ENCODE measurements at regions not wholly inside any gene's neighbourhood (a gene's known extent, or its start where the extent isn't known, plus 50 kb on each side); places are given as distances from the start of the nearest gene placed in this dataset.
A peak's percentile ranks its signal among the peaks of the same experiment; 100 is the strongest.

DNA sequence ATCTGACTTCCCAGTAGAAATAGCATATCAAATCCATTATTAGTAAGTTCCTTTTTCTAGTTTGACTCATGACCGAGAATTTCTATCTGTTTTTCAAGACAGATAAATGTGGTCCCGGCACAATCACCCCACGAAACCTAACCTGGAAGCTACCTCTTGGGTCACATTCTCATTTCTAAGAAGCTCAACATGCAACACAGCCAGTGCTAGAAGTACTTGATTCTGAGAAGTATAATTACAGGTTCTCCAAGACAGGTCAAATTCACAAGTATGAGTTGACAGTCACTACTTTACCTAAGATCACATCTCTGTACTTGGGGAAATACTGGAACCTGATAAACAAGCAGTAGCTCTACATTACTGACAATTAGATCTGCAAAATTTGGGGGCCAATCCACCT, 54.0 kb upstream of the PLAC1 start:
- Mint-ChIP-seq H3K9me3 (peaks cover 30% of the 10 kb centered on the region), H3K27ac (no peak overlapping the region), H3K4me3 (no peak overlapping the region), H3K4me1 (peaks cover 34% of the 10 kb centered on the region), H3K27me3 (ENCODE audit: low read depth) (no peaks in the 10 kb centered on the region), H3K36me3 (no peaks in the 10 kb centered on the region)
- DNase-seq (ENCODE audit: low spot score in 2 of 2, unreplicated experiment in 2 of 2) = no peak
- TF ChIP-seq, protein P1, sequence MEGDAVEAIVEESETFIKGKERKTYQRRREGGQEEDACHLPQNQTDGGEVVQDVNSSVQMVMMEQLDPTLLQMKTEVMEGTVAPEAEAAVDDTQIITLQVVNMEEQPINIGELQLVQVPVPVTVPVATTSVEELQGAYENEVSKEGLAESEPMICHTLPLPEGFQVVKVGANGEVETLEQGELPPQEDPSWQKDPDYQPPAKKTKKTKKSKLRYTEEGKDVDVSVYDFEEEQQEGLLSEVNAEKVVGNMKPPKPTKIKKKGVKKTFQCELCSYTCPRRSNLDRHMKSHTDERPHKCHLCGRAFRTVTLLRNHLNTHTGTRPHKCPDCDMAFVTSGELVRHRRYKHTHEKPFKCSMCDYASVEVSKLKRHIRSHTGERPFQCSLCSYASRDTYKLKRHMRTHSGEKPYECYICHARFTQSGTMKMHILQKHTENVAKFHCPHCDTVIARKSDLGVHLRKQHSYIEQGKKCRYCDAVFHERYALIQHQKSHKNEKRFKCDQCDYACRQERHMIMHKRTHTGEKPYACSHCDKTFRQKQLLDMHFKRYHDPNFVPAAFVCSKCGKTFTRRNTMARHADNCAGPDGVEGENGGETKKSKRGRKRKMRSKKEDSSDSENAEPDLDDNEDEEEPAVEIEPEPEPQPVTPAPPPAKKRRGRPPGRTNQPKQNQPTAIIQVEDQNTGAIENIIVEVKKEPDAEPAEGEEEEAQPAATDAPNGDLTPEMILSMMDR (IDR thresholded peaks at IDR 0.05; ENCODE audit: unreplicated experiment) = no peak

DNA sequence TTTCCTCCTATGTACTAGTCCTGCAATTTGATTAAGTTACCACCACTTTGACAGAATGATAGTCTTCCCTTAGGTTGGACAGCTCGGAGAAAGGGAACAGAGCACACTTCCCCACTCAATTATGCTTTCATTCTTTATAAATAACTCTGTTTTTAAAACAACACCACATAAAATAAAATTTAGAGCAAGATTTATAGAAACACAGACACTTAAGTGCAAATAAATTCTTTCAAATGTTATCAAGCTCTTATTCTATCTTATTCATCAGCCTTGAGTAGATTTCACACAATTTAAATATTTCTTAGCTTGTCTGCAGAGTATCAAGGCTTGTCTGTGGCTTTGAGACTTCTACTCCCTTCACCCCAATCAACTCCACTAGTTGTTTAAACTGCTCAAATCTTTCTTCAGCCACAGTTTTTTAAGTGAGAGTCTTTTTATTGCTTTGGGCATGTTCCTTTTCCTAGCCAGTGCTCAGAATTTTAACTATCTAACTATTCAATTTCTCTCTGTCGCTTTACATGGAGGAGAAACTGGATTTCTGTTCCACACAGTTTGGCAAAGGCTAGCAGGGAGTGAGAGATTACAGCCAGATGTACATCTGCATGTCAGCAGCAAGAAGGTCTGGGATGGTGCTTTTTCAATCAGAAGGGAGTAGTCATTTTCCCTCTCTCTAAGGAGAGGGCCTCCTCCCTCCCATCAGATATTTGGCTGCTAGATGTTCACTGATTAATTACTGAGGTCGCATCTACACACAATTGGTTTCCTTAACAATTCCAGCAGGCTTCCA, 53.1 kb upstream of the PLAC1 start:
- Mint-ChIP-seq H3K27ac (peak overlapping the region; percentile 73), H3K27me3 (ENCODE audit: low read depth) (no peaks in the 10 kb centered on the region), H3K4me3 (no peak overlapping the region), H3K36me3 (no peaks in the 10 kb centered on the region), H3K9me3 (peaks cover 36% of the 10 kb centered on the region), H3K4me1 (peaks cover 30% of the 10 kb centered on the region)
- TF ChIP-seq, protein P1 (IDR thresholded peaks at IDR 0.05; ENCODE audit: unreplicated experiment) = no peak
- no peak for DNase-seq (ENCODE audit: low spot score in 2 of 2, unreplicated experiment in 2 of 2)
